ENCODE measurements at regions not wholly inside any gene's neighbourhood (a gene's known extent, or its start where the extent isn't known, plus 50 kb on each side); places are given as distances from the start of the nearest gene placed in this dataset.

GRCh38 chr14:22185789-22186188 is 403.2 kb downstream of the DAD1 start:
- Mint-ChIP-seq H3K4me3 (ENCODE audit: low read depth, unreplicated experiment) (no peak overlapping the region), H3K27ac (ENCODE audit: unreplicated experiment) (peak overlapping the region; percentile 31), H3K9me3 (ENCODE audit: low read depth, unreplicated experiment) (no peaks in the 10 kb centered on the region), H3K27me3 (ENCODE audit: unreplicated experiment) (no peaks in the 10 kb centered on the region), H3K36me3 (ENCODE audit: insufficient read depth, unreplicated experiment) (no peaks in the 10 kb centered on the region), H3K4me1 (ENCODE audit: low read depth, unreplicated experiment) (peaks cover 31% of the 10 kb centered on the region)
- intact Hi-C loops (cut with micrococcal nuclease; ENCODE audit: unreplicated experiment), result no loop called here
- CTCF ChIA-PET, result interaction anchor here (1.0 to 1.6 kb wide), 3 partner anchors 15 to 36 kb away, joined by 3 to 9 read pairs (median 5); no protein-coding TSS in a partner anchor
- DNase-seq, result no peak
- BruUV-seq (replicated peaks), result no TSS peak
- no peak for TF ChIP-seq CTCF (IDR thresholded peaks at IDR 0.05; ENCODE audit: unreplicated experiment)

GRCh38 chr14:22185191-22185590 is 403.8 kb downstream of the DAD1 start:
- Mint-ChIP-seq H3K4me3 (ENCODE audit: low read depth, unreplicated experiment) (no peak overlapping the region), H3K4me1 (ENCODE audit: low read depth, unreplicated experiment) (peaks cover 31% of the 10 kb centered on the region), H3K27me3 (ENCODE audit: unreplicated experiment) (no peaks in the 10 kb centered on the region), H3K36me3 (ENCODE audit: insufficient read depth, unreplicated experiment) (no peaks in the 10 kb centered on the region), H3K9me3 (ENCODE audit: low read depth, unreplicated experiment) (no peaks in the 10 kb centered on the region), H3K27ac (ENCODE audit: unreplicated experiment) (peak overlapping the region; percentile 31)
- no peak for TF ChIP-seq CTCF (IDR thresholded peaks at IDR 0.05; ENCODE audit: unreplicated experiment)
- no peak for DNase-seq
- BruUV-seq (replicated peaks), result no TSS peak
- intact Hi-C loops (cut with micrococcal nuclease; ENCODE audit: unreplicated experiment), result no loop called here
- CTCF ChIA-PET, result interaction anchor here (0.7 to 1.6 kb wide), 7 partner anchors 16 to 135 kb away, joined by 3 to 9 read pairs (median 3); no protein-coding TSS in a partner anchor

GRCh38 chr14:22184830-22185168 is 404.2 kb downstream of the DAD1 start:
- Mint-ChIP-seq H3K27me3 (ENCODE audit: unreplicated experiment) (no peaks in the 10 kb centered on the region), H3K9me3 (ENCODE audit: low read depth, unreplicated experiment) (no peaks in the 10 kb centered on the region), H3K4me3 (ENCODE audit: low read depth, unreplicated experiment) (no peak overlapping the region), H3K27ac (ENCODE audit: unreplicated experiment) (peak overlapping the region; percentile 31), H3K4me1 (ENCODE audit: low read depth, unreplicated experiment) (peaks cover 29% of the 10 kb centered on the region), H3K36me3 (ENCODE audit: insufficient read depth, unreplicated experiment) (no peaks in the 10 kb centered on the region)
- CTCF ChIA-PET, result interaction anchor here (0.7 to 1.6 kb wide), 7 partner anchors 16 to 136 kb away, joined by 3 to 9 read pairs (median 3); no protein-coding TSS in a partner anchor
- intact Hi-C loops (cut with micrococcal nuclease; ENCODE audit: unreplicated experiment), result no loop called here
- no TSS peak for BruUV-seq (replicated peaks)
- DNase-seq, result no peak
- no peak for TF ChIP-seq CTCF (IDR thresholded peaks at IDR 0.05; ENCODE audit: unreplicated experiment)

GRCh38 chr14:22184157-22184829 is 404.7 kb downstream of the DAD1 start:
- intact Hi-C loops (cut with micrococcal nuclease; ENCODE audit: unreplicated experiment), result no loop called here
- Mint-ChIP-seq H3K27me3 (ENCODE audit: unreplicated experiment) (no peaks in the 10 kb centered on the region), H3K36me3 (ENCODE audit: insufficient read depth, unreplicated experiment) (no peaks in the 10 kb centered on the region), H3K4me1 (ENCODE audit: low read depth, unreplicated experiment) (peaks cover 25% of the 10 kb centered on the region), H3K4me3 (ENCODE audit: low read depth, unreplicated experiment) (no peak overlapping the region), H3K9me3 (ENCODE audit: low read depth, unreplicated experiment) (no peaks in the 10 kb centered on the region), H3K27ac (ENCODE audit: unreplicated experiment) (peak overlapping the region; percentile 10)
- DNase-seq, result peak; percentile 15
- TF ChIP-seq CTCF (IDR thresholded peaks at IDR 0.05; ENCODE audit: unreplicated experiment), result no peak
- CTCF ChIA-PET, result interaction anchor here (1.0 to 1.8 kb wide), 6 partner anchors 17 to 136 kb away, joined by 3 to 9 read pairs (median 4); no protein-coding TSS in a partner anchor
- BruUV-seq (replicated peaks), result no TSS peak

All from Calu3 (cell line).